ENCODE measurements at regions not wholly inside any gene's neighbourhood (a gene's known extent, or its start where the extent isn't known, plus 50 kb on each side); places are given as distances from the start of the nearest gene placed in this dataset.
"Not testable (repeated sequence)": the region's sequence is repeated elsewhere in the genome, so short reads cannot be mapped to it uniquely, and the experiment has no call there.

DNA sequence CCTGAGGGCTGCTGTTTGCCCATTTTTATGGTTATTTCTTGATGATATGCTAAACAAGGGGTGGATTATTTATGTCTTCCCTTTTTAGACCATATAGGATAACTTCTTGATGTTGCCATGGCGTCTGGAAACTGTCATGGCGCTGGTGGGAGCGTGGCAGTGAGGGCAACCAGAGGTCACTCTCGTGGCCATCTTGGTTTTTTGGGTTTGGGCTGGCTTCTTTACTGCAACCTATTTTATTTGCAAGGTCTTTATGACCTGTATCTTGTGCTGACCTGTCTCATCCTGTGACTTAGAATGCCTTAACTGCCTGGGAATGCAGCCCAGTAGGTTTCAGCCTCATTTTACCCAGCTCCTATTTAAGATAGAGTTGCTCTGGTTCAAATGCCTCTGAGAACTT is 429.7 kb downstream of the SH2D4B start:
- DNase-seq; H3K4me1 ChIP-seq (ENCODE audit: control insufficient read depth, insufficient read depth, low read length); H2BK20ac ChIP-seq (ENCODE audit: low read depth, low read length); H2AK5ac ChIP-seq (ENCODE audit: low read depth, low read length); H3K56ac ChIP-seq (ENCODE audit: extremely low read depth, insufficient read depth, low read length); H3K27me3 ChIP-seq (ENCODE audit: control insufficient read depth, insufficient read depth, low read length); H3K4me2 ChIP-seq (ENCODE audit: low read depth, low read length); in situ Hi-C loops (cut with MboI; ENCODE audit: low sequenced_read_pairs); H2AFZ ChIP-seq (replicated peaks; ENCODE audit: low read length, poor library complexity); H3K23ac ChIP-seq (ENCODE audit: low read depth, low read length); dilution Hi-C loops (cut with HindIII; ENCODE audit: low sequenced_read_pairs, unreplicated experiment); H3K9ac ChIP-seq (ENCODE audit: low read depth, low read length); H2BK15ac ChIP-seq (ENCODE audit: low read depth, low read length); ATAC-seq (ENCODE audit: low read depth); H3K4ac ChIP-seq (ENCODE audit: low read depth, low read length); intact Hi-C loops (cut with micrococcal nuclease); H4K8ac ChIP-seq (ENCODE audit: low read depth in 2 of 2, low read length in 2 of 2); H3K14ac ChIP-seq (replicated peaks; ENCODE audit: low read depth, low read length); BruUV-seq (replicated peaks); H2BK5ac ChIP-seq (ENCODE audit: low read depth, low read length, poor library complexity, severe bottlenecking); H4K5ac ChIP-seq (ENCODE audit: low read depth, low read length); H4K91ac ChIP-seq (ENCODE audit: insufficient read depth, low read depth, low read length); H3K9me1 ChIP-seq (ENCODE audit: insufficient read depth, low read length); H3K27ac ChIP-seq (ENCODE audit: insufficient read depth, low read length); H3K9me3 ChIP-seq (ENCODE audit: control insufficient read depth, insufficient read depth, low read length); CTCF ChIA-PET; H3K79me1 ChIP-seq (ENCODE audit: low read depth in 1 of 2, low read length in 2 of 2); H2BK120ac ChIP-seq (ENCODE audit: low read depth, low read length); H2AK9ac ChIP-seq (replicated peaks; ENCODE audit: low read depth, low read length, poor library complexity); H3K4me3 ChIP-seq (ENCODE audit: insufficient read depth, low read depth, low read length); H3K18ac ChIP-seq (ENCODE audit: low read depth, low read length); H3K36me3 ChIP-seq (ENCODE audit: control insufficient read depth, insufficient read depth, low read length); H4K20me1 ChIP-seq (ENCODE audit: insufficient read depth, low read length); POLR2A ChIA-PET (ENCODE audit: unreplicated experiment): not testable (repeated sequence)
- 5% methylated on average over 4 of the region's 4 CpGs; no CpG with 5 or more reads in 1 of the 2 experiments for WGBS, 2 experiments (ENCODE audit: extremely low coverage in 2 of 2, insufficient read length in 1 of 2)

Measured in IMR-90 (cell line).